Lung (tissue), 11 donors: ENCODE measurements at regions not wholly inside any gene's neighbourhood (a gene's known extent, or its start where the extent isn't known, plus 50 kb on each side); places are given as distances from the start of the nearest gene placed in this dataset.

Experiments used
- ATAC-seq: fragments of 200-7000 bp; cut with Tn5 transposase; one replicate; pipeline ENCODE4 v1.9.1; 2020; ENCODE audit warnings: moderate number of reproducible peaks; ENCODE audit not compliant: insufficient read depth, low FRiP score
- DNase-seq, 3 donors: peaks; one replicate each; pipeline ENCODE4 v3.0.0-alpha.2; 2013 to 2017
- H3K27ac ChIP-seq, 2 donors: one replicate each; pipeline ENCODE4 v1.5.1; 2013; ENCODE audit warnings: mild to moderate bottlenecking in 2 of 2, moderate library complexity in 2 of 2, control low read depth in 1 of 2, inconsistent platforms in 1 of 2, low read depth in 1 of 2, low read length in 1 of 2
- H3K27me3 ChIP-seq, 3 donors: one replicate each; pipeline ENCODE4 v1.5.1; 2013; ENCODE audit warnings: low read length in 2 of 3; ENCODE audit not compliant: control insufficient read depth in 3 of 3, insufficient read depth in 3 of 3
- H3K36me3 ChIP-seq, 4 donors: one replicate each; pipeline ENCODE4 v1.5.1; 2013; ENCODE audit warnings: low read length in 4 of 4, mild to moderate bottlenecking in 1 of 4, moderate library complexity in 1 of 4; ENCODE audit not compliant: control insufficient read depth in 4 of 4, insufficient read depth in 4 of 4
- H3K4me1 ChIP-seq, 5 donors: one replicate each; pipeline ENCODE4 v1.5.1; 2013; ENCODE audit warnings: low read length in 5 of 5, mild to moderate bottlenecking in 2 of 5, moderate library complexity in 1 of 5; ENCODE audit not compliant: control insufficient read depth in 5 of 5, insufficient read depth in 5 of 5
- H3K4me3 ChIP-seq: one replicate; pipeline ENCODE4 v1.5.1; 2013; ENCODE audit warnings: mild to moderate bottlenecking, control low read depth, moderate library complexity
- H3K9ac ChIP-seq, 2 donors: one replicate each; pipeline ENCODE4 v1.5.1; 2013; ENCODE audit warnings: low read length in 2 of 2, control low read depth in 1 of 2; ENCODE audit not compliant: insufficient read depth in 1 of 2
- H3K9me3 ChIP-seq, 4 donors: one replicate each; pipeline ENCODE4 v1.5.1; 2013; ENCODE audit warnings: low read length in 3 of 4, mild to moderate bottlenecking in 1 of 4, moderate library complexity in 1 of 4; ENCODE audit not compliant: control insufficient read depth in 4 of 4, insufficient read depth in 3 of 4
- WGBS, 2 donors: extraction: QIAGEN DNeasy Blood & Tissue Kit; methylation state at CpG; one replicate each; pipeline ENCODE4 v1.1.7; 2013; 5-methylcytosine and 5-hydroxymethylcytosine counted together
- TF ChIP-seq, protein P1 (sequence below): IDR thresholded peaks from 2 replicates; pipeline ENCODE4 v1.5.1; 2012; ENCODE audit warnings: mild to moderate bottlenecking; ENCODE audit errors: control extremely low read depth, extremely low read depth
- donor health status: control.
- donor health status: control.
- donor health status: Bipolar disorder and iron deficiency.
- donor health status: healthy.
- donor health status: DM: yes; HTN: yes; CAD: no.

DNA sequence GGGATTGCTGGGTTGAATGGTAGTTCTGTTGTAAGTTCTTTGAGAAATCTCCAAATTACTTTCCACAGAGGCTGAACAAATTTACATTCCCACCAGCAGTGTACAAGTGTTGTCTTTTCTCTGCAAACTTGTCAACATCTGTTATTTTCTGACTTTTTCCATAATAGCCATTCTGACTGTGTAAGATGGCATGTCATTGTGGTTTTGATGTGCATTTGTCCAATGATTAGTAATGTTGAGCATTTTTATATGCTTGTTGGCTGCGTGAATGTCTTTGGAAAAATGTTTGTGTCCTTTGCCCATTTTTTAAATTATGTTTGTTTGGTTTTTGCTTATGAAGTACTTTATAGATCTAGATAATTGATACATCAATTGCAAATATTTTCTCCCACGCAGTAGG is 1025.0 kb downstream of the JRKL start:
- no peaks in the 10 kb centered on the region for H3K4me1 ChIP-seq
- no peak overlapping the region for H3K4me3 ChIP-seq
- H3K9ac ChIP-seq: no peak overlapping the region
- TF ChIP-seq, protein P1, sequence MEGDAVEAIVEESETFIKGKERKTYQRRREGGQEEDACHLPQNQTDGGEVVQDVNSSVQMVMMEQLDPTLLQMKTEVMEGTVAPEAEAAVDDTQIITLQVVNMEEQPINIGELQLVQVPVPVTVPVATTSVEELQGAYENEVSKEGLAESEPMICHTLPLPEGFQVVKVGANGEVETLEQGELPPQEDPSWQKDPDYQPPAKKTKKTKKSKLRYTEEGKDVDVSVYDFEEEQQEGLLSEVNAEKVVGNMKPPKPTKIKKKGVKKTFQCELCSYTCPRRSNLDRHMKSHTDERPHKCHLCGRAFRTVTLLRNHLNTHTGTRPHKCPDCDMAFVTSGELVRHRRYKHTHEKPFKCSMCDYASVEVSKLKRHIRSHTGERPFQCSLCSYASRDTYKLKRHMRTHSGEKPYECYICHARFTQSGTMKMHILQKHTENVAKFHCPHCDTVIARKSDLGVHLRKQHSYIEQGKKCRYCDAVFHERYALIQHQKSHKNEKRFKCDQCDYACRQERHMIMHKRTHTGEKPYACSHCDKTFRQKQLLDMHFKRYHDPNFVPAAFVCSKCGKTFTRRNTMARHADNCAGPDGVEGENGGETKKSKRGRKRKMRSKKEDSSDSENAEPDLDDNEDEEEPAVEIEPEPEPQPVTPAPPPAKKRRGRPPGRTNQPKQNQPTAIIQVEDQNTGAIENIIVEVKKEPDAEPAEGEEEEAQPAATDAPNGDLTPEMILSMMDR: no peak
- no peak for DNase-seq
- H3K9me3 ChIP-seq: peaks cover 0 to 2% (median under 1%) of the 10 kb centered on the region in 4 donors
- no peaks in the 10 kb centered on the region for H3K36me3 ChIP-seq
- no peak for ATAC-seq
- WGBS, 2 donors: 72 to 89% methylated on average over 2 of the region's 2 CpGs
- no peak overlapping the region for H3K27ac ChIP-seq
- no peaks in the 10 kb centered on the region for H3K27me3 ChIP-seq

DNA sequence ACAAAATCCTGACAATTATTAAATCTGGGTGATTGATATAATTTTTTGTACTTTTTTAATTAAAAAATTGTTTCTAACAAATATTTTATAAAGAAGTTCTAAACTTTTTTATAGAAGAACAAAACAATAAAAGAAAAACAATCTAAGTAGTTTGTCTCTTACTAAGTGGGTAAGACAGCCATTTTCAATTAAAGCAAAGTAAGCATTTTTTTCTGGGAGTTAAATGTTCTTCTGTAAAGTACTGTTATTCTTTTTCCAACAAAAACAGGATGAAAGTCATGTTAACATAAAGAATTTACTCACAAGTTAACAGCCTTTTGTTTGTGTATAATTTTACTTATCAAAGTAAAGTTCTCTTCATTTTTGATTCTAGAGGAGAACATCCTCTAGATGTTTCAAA is 1029.9 kb downstream of the JRKL start:
- no peak for ATAC-seq
- H3K27me3 ChIP-seq: no peaks in the 10 kb centered on the region
- no peaks in the 10 kb centered on the region for H3K9me3 ChIP-seq
- DNase-seq: no peak
- H3K9ac ChIP-seq: no peak overlapping the region
- no peak overlapping the region for H3K4me3 ChIP-seq
- H3K4me1 ChIP-seq: no peaks in the 10 kb centered on the region
- H3K27ac ChIP-seq: no peak overlapping the region
- no peaks in the 10 kb centered on the region for H3K36me3 ChIP-seq
- TF ChIP-seq, protein P1: no peak

DNA sequence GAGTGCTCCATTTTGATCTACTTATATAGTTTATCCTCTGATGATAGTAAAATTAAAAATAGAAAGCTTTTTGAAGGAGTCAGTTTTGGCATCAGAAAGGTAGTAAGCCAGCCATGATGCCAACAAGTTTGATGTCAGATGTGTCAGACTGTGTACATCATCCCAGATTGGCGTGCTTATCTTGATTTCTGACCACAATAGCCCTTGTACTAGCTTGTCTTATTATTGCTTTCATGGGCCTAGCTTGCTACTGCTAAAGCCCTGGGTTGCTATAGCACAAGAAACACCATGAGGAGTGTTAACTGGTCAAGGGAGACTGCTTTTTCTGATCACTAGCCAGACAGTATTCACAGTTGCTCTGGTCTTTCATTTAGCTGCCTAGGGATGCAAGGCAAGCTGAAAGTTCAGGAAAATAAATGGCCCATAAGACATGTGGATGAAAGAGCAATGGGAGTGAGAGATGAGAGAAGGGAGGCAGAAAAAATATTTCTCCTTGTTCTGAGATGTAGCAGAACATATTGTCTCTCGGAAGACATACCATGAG is 1038.5 kb downstream of the JRKL start:
- DNase-seq: no peak

More for the DNA sequence above, 1038.5 kb downstream of the JRKL start:
- no peak for ATAC-seq
- 83 to 93% methylated on average over 2 of the region's 2 CpGs for WGBS, 2 donors
- H3K4me3 ChIP-seq: no peak overlapping the region
- no peaks in the 10 kb centered on the region for H3K9me3 ChIP-seq
- H3K27me3 ChIP-seq: peaks cover 0 to 3% (median 0%) of the 10 kb centered on the region in 3 donors
- no peaks in the 10 kb centered on the region for H3K36me3 ChIP-seq
- no peak overlapping the region for H3K9ac ChIP-seq
- TF ChIP-seq, protein P1: no peak
- no peak overlapping the region for H3K27ac ChIP-seq
- H3K4me1 ChIP-seq: peaks cover 0 to 2% (median 0%) of the 10 kb centered on the region in 5 donors
